ENCODE measurements at regions not wholly inside any gene's neighbourhood (a gene's known extent, or its start where the extent isn't known, plus 50 kb on each side); places are given as distances from the start of the nearest gene placed in this dataset.
"Not testable (repeated sequence)": the region's sequence is repeated elsewhere in the genome, so short reads cannot be mapped to it uniquely, and the experiment has no call there.

DNA sequence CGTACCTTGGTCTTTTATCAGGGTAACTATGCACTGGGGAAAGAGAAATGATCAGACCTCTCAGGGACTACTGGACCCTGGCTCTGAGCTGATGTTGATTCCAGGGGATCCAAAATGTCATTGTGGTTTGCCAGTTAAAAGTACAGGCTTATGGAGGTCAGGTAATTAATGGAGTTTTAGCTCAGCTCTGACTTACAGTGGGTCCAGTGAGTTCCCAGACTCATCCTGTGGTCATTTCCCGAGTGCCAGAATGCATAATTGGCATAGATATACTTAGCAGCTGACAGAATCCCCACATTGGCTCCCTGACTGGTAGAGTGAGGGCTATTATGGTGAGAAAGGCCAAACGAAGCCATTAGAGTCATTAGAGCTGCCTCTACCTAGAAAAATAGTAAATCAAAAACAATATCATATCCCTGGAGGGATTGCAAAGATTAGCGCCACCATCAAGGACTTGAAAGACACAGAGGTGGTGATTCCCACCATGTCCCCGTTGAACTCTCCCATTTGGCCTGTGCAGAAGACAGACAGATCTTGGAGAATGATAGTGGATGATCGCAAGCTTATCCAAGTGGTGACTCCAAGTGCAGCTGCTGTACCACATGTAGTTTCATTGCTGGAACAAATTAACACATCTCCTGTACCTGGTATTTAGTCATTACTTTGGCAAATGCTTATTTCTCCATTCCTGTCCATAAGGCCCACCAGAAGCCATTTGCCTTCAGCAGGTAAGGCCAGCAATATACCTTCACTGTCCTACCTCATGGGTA lies 152.4 kb downstream of the THBS2 start:
- peak; percentile 73 for DNase-seq (ENCODE audit: low read depth)

DNA sequence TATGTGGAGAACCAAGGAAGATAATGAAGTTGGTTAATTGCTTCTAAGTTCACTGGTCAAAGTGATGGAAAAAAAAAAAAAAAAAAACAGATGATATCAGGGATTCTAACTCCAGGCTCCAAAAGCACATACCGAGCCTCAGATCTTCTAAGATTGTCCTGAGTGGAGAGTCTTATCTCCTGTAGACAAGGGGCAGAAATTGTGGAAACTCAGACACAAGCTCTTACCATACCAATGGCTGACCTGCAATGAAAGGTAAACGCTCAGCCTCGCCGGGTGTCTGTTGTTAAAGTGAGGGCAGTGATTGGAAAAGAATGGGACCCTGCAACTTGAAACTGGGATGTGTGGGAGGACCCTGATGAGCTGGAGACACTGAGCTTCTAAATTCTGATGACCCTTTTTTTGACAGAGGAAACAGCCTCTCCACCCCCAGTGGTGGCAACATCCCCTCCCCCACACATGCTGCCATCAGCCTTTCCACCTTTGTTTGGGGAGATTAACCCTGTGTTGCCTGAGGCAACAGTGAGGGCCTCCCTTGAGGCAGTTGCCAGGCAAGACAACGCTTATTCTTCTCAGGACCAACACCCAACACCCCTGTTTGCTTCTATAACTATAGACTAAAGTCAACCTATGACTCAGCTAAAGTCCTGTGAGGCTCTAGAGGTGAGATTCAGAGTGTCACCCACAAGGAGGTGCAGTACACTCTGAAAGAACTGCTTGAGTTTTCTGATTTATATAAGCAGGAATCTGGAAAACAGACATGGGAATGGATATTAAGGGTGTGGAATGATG lies 154.0 kb downstream of the THBS2 start:
- peak; percentile 66 for DNase-seq (ENCODE audit: low read depth)

DNA sequence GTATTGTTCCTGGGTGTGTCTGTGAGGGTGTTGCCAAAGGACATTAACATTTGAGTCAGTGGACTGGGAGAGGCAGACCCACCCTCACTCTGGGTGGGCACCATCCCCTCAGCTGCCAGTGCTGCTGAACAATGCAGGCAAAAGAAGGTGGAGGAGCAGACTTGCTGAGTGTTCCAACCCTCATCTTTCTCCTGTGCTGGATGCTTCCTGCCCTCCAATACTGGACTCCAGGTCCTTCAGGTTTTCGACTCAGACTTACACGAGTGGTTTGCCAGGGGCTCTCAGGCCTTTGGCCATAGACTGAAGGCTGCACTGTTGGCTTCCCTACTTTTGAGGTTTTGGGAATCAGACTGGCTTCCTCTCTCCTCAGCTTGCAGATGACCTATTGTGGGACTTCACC lies 155.0 kb downstream of the THBS2 start:
- peak; percentile 15 for DNase-seq (ENCODE audit: low read depth)

DNA sequence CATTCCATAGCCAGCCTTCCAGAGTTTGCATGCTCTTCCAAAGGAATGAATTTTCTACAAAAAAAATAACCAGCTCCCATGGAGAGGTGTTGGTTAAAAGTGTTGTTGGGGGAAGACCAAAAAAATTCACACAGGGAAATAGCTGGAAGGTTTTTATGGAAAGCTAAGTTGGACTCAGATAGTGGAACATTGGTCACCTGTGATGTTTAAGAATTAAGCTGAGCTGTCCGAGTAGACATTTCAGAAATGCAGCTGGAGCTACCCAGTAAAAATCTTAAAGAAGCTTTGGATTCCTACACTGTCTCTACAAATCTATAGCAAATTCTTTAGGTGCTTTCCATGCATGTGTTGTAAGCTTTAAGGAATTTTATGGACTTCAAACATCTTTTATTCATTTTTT lies 155.5 kb downstream of the THBS2 start:
- DNase-seq (ENCODE audit: low read depth), result no peak

DNA sequence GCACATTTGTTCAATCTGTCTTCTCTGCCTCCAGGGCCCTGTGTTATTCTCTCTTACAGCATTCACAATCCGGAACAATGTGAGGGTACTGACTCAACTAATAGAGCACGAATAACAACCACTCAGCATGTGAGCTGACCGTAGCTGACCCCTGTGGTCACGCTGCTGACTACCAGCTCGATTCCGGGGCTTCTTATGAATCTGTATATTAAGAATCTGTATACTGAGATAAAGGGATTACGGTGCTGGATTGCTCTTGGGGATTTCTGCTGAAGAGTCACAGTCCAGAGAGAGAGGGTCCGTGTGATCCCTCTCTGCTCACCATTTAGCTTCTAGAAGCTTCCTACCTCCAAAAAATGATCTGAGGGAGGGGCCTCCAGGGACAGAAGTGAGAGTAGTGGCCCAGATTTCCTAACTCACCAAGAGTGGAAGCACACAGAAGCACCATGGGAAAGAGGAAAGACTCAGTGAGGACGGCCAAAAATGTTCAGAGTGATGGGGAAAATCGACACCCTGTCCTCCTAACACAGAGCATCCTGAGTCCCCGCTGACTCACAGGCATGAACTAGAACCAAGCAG lies 156.2 kb downstream of the THBS2 start:
- DNase-seq (ENCODE audit: low read depth), result peak; percentile 99

DNA sequence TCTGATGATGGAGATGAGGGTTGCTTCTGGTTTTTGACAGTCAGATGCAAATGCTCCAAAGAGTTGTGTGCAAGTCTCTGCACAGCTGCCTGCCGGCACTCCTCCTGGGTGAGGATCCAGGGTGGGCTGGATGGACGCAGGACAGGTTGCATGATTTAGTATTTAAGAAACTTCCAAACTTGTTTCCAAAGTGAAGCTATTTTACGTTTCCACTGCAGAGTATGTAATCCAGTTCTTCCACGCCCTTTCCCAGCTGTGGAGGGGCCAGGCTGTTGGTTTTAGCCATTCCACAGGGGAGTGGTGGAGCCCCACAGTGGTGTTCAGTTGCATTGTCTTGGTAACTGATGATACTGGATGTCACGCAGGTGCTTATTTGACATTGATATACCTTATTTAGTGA lies 157.3 kb downstream of the THBS2 start:
- DNase-seq (ENCODE audit: low read depth), result peak; percentile 66

DNA sequence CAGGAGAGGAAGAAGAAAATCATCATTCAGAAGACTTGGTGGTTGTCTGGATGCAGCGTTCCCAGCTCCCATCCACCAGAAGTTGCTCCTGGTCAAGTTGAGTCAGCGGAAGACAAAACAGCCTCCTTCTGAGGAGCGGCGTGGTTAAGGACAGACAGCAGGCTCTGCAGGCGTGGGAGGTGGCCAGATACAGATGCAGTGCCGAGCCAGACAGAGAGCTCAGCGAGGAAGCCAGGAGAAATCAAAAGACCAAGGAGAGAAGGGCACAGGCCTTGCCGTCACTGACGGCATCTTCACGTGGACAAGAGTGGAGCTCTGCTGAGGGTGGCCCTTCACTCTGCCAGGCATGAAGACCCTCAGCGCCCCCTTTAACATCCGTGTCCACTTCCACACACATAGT lies 158.5 kb downstream of the THBS2 start:
- DNase-seq (ENCODE audit: low read depth), result no peak

DNA sequence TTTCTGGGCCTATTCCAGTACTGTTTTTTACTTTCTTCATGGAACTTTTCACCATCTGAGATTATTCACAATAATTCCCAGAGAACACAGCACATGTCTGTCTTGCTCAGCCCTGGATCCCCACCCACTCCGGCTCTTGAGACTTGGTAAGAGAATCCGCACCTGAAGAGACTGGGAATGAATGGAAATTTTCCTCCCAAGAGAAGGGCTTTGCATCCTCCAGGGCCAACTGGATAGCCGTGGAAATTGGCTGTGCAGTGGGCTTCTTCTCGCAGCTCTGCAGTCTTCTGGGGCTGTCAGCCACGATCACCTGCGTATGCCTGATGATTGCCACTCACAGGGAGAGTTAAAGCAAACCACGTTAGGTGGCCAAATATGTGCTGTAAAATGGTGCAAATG lies 159.1 kb downstream of the THBS2 start:
- no peak for DNase-seq (ENCODE audit: low read depth)

DNA sequence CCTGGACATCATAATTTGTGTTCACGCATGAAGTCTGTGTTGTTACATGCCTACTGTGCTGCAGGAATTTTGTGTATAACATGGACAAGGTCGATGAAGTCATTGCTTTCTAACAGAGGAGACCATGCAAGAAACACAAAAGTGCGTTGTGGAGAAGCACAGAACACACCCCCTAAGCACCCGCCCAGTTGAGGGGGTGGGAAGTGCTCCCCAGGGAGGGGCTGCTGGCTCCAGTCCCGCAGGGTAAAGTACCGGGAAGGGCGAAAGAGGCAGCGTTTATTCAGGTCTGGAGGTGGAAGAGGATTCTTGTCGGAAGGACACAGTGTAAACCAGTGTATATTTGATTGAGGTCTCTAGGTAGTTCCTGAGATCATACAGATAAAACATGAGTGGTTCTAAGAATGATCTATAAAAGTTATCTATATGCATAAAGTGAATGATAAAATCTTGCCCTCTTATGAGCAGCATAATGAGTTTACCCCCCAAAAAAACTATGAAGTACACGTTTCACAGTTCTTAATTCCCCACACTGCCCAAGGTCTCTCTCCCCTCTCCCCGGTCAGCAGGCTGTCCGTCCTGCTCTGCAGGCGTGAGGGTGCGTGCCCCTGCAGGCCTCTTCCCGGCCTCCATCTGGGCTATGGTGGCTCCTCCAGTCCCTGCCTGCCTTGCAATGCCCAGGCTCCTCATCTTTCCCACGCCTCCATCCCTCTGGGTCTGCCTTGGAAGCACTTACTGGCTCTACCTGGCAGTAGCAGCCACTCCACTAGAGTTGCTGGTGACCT lies 159.7 kb downstream of the THBS2 start:
- no peak for DNase-seq (ENCODE audit: low read depth)

DNA sequence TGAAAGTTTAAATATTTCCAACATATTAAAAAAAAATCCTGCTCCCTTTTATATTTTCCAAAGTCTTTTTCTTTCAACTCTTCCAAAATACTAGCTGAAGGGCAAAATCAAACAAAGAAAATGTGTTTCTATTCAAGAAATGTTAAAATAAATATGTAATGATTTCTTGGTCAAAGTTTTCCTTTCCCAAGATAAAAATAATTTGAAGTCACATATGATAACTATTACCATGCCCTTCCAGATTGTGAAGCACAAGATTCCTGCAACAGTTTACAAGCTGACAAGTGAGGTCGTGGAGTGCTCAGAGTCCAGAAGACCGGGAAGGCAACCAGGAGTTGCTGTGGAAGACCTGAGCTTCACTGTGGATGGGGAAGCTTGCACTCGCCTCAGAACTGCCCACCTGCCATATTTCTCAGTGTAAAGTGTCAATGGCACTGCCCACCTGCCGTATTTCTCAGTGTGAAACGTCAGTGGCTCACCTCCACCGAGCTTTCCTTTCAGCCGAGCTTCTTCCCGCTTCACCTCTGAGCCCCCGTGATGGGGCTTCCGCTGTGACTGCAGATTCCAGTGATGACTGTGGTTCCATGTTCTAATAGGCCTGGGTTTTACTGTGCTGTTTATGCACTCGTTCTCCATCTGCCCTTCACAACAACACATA lies 160.5 kb downstream of the THBS2 start:
- no peak for DNase-seq (ENCODE audit: low read depth)

DNA sequence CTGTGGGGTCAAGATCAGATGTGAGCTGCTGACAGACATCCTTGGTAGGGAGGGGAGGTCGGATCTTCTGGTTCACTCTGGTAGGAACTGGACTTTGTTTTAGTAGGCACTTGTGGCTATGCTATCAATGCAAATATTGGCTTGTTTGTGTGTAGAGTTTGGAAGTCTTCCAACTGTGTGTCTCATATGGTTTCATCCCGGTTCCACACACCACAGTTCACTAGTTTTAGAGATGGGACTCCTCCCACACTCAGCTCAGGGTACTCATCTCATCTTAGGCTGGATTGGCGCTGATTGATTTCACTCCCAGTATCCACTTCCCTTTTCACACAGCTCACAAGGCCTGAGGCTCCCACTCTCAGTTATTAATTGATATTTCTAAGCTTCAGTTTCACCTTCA lies 161.3 kb downstream of the THBS2 start:
- DNase-seq (ENCODE audit: low read depth), result no peak

DNA sequence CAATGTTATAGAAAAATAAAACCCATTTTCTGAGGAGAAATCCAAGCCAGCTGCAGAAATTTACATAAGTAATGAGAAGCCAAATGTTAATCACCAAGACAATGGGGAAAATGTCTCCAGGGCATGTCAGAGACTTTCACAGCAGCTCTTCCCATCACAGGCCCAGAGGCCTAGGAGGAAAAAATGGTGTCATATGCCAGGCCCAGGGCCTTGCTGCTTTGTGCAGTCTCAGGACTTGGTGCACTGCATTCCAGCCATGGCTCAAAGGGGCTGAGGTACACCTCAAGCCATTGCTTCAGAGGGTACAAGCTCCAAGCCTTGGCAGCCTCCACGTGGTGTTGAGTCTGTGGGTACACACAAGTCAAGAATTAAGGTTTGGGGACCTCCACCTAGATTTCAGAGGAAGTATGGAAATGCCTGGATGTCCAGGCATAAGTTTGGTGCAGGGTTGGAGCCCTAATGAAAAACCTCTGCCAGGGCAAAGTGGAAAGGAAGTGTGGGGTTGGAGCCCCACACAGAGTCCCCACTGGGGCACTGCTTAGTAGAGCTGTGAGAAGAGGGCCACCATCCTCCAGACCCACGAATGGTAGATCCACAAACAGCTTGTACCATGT lies 163.0 kb downstream of the THBS2 start:
- not testable (repeated sequence) for DNase-seq (ENCODE audit: low read depth)

DNA sequence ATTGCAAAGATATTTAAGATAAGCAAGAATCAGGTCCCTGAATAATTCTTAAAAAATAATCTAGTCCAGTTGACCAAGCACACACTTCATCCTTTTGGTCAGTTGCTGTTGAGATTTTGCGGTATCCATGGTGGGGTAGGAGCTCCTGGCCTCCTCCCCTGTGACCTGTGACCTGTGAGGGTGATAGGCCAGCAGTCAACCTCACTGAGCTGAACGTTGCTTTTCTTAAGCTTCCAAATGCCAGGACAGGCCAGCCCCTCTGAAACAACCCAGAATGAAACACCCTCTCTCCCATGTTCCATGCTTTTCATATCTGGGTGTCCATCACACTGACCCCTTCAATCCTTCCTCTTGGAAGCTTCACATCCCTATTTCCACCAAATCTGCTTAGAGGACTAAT lies 164.9 kb downstream of the THBS2 start:
- DNase-seq (ENCODE audit: low read depth), result no peak

DNA sequence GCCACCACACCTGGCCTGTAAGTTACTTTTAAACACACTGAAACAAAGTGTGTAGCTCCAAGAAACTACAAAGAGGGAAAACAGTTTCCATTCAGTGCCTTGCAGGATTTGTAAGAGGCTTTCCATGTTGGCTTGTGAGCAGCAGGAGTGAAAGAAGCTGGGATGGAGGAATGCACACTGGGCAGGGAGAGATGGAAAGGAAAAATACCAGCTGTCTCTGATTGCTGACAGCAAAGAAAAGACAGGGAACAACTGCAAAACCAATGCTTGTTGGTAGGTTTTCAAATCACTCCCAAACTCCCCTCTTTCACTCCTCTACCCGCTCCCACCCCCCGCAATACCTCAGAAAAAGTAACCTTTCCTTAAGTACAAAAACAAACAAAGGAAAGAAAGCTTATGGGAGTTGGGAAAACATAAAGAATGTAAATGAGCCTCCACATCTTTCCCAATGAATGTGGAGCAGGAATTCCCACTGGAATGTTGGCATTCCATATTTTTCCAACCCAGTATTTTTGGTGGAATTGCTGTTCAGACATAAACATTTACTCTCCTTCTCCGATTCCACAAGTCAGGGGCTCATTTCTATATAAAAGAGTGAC lies 166.1 kb downstream of the THBS2 start:
- DNase-seq (ENCODE audit: low read depth), result peak; percentile 73

DNA sequence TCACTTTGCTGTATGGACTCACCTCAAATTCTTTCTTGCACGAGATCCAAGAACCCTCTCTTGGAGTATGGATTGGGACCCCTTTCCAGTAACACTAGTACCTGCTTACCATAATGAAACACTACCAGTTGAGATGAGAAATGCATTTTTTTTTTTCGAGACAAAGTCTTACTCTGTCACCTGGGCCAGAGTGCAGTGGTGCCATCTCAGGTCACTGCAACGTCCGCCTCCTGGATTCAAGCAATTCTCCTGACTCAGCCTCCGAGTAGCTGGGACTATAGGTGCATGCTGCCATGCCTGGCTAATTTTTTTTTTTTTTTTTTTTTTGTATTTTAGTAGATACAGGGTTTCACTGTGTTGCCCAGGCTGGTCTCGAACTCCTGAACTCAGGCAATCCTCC lies 167.0 kb downstream of the THBS2 start:
- DNase-seq (ENCODE audit: low read depth), result not testable (repeated sequence)

DNA sequence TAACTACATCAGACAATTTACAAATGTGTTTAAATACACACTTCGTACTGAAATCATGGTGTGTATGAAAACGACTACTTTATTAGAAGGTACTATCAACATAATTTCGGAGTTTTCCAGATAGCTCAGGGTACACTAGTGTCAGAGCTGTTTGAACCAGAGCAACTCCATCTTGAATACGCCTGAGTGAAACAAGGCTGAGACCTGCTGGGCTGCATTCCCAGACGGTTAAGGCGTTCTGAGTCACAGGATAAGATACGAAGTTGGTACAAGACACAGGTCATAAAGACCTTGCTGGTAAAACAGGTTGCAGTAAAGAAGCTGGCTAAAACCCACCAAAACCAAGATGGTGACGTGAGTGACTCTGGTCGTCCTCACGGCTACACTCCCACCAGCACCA lies 167.6 kb downstream of the THBS2 start:
- DNase-seq (ENCODE audit: low read depth), result no peak

DNA sequence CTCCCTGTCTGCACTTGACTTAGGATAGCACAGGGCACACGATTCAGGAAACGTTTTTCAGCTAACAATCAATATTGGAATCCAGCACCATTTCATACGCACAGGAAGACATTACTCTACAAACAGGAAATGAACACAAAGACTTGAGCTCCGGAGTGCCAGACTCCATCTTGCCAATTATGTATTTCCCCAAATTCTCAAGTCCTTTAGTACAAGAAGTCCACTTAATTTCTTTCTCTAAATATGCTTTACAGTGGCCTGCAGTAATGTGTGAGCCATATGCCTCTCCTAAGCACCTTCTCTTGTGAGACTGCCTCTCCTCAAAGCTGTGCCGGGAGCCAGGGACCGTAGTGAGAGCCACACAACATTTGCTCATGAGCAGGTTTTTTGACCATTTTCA lies 168.2 kb downstream of the THBS2 start:
- DNase-seq (ENCODE audit: low read depth), result no peak

DNA sequence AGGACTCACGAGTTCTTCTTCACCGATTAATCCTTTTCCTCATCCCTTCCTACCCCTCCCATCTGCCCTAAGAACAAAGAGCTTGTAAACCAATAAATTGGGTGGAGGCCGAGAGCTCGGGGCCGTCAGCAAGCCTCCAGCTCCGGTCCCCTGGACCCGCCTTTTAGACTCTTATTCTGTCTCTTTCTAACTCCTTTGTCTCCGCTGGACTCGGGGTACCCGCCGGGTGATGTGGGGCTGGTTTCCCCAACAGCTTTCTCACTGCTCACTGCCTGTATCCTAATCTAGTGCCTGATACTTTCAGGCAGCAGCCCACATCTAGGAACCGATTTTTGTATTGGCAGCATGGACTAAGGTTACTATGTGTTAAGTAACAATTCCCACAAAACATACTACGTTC lies 169.1 kb downstream of the THBS2 start:
- not testable (repeated sequence) for DNase-seq (ENCODE audit: low read depth)

DNA sequence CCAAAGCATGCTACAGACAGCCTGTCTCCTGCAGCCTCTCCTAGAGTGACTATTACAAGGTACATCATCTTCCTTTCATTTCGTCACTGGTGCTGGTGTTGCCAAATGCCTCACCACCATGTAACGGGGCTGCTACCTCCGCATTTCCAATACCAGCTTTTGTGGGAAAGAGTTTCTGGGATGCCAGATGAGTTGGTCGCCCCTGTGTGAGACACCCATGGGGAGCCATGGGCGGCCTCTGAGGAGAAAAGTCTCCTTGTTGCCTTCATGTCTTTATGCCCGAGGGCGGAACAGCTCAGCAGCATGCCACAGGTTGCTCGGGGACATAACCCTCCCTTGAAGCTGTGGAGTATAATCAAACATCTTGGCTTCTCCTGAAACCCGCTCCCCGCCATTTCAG lies 169.6 kb downstream of the THBS2 start:
- no peak for DNase-seq (ENCODE audit: low read depth)

DNA sequence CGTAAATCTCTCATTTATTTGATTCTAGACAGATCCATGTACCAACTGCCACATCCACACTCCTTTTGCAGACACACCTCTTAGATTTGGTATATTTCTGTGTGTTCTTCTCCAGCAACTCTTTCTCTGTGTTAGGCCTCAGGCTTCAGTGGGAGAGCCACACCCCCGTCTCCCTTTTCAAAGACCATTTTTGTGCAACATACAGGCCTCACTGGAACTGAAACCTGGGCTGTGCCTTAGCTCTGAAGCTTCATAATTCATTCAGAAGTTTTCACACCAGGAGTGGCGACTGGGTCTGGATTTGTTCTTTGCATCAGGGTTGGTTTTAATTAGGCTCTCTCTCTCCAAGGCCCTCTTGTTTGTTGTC lies 170.2 kb downstream of the THBS2 start:
- no peak for DNase-seq (ENCODE audit: low read depth)

All from LHCN-M2 (cell line).